ENCODE measurements at regions not wholly inside any gene's neighbourhood (a gene's known extent, or its start where the extent isn't known, plus 50 kb on each side); places are given as distances from the start of the nearest gene placed in this dataset.

DNA sequence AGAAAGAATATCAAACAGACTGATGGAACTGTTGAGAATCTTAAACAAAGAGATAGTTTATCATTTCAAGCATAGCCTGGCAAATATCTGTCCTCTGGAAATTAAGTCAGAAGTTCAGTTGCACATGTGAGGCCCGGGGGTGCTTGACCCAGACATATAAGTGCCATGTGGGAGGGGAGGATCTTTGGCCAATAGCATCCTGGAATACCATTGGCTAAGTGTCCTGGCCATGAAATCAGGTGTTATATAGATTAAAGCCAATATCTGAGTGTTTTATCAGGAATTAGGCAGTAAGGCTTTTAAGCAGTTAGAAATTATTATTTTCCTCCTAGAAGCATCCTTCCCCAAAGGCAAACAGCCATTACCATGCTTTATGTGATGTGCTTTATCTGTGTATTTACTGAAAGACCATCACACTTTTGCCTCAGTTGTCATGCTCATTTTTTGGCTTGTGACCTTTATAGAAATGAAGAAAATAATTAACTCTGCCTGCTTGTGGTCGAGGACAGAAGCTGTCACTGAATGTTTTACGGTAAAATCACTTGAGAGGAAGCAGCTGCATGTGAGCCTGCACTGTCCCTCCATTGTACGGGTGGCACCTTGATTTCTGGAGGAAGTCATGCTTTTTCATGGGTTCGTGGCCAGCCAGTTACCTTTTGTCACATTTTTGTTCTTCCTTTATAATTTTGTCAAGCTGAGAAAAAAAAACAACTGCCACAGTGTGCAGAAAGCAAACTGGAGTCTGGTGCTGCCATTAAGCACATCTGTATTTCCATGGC lies 259.9 kb upstream of the FMN2 start:
- TF ChIP-seq, protein P1, sequence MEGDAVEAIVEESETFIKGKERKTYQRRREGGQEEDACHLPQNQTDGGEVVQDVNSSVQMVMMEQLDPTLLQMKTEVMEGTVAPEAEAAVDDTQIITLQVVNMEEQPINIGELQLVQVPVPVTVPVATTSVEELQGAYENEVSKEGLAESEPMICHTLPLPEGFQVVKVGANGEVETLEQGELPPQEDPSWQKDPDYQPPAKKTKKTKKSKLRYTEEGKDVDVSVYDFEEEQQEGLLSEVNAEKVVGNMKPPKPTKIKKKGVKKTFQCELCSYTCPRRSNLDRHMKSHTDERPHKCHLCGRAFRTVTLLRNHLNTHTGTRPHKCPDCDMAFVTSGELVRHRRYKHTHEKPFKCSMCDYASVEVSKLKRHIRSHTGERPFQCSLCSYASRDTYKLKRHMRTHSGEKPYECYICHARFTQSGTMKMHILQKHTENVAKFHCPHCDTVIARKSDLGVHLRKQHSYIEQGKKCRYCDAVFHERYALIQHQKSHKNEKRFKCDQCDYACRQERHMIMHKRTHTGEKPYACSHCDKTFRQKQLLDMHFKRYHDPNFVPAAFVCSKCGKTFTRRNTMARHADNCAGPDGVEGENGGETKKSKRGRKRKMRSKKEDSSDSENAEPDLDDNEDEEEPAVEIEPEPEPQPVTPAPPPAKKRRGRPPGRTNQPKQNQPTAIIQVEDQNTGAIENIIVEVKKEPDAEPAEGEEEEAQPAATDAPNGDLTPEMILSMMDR (IDR thresholded peaks at IDR 0.05; ENCODE audit: low read depth, low read length) = no peak
- DNase-seq (ENCODE audit: extremely low read depth, low read depth) = no peak

DNA sequence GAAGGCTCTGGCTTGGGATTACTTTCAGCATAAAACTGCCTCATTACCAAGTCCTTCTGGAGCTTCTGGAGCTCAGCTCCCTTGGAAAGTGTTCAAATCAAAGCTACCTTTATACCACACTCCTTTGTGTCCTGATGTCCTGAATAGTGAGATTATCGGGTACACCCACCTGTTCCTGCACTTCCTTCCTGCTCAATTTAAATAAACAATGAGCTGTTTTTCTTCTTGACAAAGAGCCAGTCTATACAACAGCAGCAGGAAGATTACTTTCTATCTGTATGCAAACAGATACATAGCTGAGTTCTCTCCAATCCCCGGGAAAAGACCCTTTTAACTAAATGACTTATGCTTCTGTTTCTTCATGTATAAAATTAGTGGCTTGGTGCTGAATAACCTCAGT lies 258.0 kb upstream of the FMN2 start:
- TF ChIP-seq, protein P1 (IDR thresholded peaks at IDR 0.05; ENCODE audit: low read depth, low read length) = no peak
- DNase-seq (ENCODE audit: extremely low read depth, low read depth) = no peak

DNA sequence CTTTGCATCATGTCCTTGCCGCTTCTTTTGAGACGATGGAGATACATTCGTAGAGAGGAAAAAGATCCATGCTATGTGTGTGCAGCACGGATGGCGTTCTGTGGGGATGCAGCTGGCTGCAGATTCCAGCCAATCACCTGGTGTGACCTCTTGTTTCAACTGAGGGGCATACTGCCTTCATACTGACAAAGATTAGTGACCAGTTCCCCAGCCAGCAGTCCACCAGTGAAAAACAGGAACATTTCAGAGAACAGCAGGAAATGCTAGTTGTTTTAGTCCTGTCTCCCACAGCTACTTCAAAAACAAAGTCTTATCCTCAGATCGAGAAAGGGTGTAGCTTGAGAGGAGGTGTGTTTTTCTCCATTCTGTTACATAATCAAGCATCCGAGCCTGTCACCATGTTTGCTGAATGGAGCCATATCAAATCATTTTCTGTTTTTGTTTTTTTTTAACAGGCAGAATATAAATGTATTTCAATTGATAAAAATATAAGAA lies 255.7 kb upstream of the FMN2 start:
- DNase-seq (ENCODE audit: extremely low read depth, low read depth) = no peak
- TF ChIP-seq, protein P1 (IDR thresholded peaks at IDR 0.05; ENCODE audit: low read depth, low read length) = no peak

DNA sequence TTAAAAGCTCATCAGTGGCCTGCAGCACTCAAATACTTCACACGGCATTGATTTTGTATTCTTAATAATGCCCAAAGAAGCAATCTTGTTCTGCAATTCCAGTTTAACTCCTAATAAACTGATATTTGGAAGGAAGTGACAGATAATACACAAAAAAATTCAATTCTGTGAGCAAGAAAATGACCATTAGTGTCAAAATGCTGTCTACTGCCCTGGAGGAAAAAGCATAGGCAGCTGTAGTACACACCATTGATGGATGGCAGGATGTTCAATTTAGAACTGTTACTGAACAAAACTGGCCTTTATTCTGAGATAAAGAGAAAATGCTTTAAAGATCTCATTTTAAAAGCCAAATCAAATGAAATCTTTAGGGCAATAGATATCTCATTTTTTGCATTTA lies 251.3 kb upstream of the FMN2 start:
- TF ChIP-seq, protein P1 (IDR thresholded peaks at IDR 0.05; ENCODE audit: low read depth, low read length) = no peak
- DNase-seq (ENCODE audit: extremely low read depth, low read depth) = no peak

DNA sequence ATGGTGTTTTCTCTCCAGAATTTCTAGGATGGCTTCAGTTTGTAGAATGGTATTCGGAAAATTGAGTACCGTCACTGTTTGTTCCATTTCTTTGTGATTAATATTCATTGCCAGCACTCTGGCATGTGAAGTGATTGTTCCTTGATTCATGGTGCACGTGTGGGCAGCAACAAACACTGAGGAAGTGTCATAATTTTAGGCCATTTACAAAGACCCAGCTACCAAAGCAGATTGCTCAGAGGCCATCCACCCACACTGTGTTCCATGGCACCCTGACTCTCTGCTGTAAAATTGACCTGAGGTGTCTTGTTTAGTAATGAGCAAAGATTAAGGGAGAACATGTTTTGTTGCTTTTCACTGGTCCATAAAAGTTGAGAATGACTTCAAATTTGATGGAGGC lies 250.9 kb upstream of the FMN2 start:
- TF ChIP-seq, protein P1 (IDR thresholded peaks at IDR 0.05; ENCODE audit: low read depth, low read length) = no peak

DNA sequence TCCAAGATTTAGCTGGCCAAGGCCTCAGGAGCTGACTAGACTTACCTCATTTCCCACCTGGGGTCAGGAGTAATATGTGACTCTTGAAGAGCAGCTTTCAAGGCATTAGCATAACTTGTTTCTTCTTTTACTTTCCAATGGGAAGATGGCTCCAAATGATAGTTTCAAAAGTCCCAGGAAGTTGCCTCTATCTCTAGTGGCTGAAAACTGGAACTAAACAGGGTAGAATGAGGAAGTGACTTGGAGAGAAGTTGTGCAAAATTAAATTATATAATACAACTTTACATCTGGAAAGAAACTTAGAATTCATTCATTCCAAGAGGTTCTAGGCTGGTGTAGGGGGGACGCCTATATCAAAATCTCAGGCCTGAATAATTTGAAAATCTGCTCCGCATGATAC lies 250.1 kb upstream of the FMN2 start:
- TF ChIP-seq, protein P1 (IDR thresholded peaks at IDR 0.05; ENCODE audit: low read depth, low read length) = no peak
- DNase-seq (ENCODE audit: extremely low read depth, low read depth) = no peak

More for the DNA sequence above, 250.9 kb upstream of the FMN2 start:
- no peak for DNase-seq (ENCODE audit: extremely low read depth, low read depth)

DNA sequence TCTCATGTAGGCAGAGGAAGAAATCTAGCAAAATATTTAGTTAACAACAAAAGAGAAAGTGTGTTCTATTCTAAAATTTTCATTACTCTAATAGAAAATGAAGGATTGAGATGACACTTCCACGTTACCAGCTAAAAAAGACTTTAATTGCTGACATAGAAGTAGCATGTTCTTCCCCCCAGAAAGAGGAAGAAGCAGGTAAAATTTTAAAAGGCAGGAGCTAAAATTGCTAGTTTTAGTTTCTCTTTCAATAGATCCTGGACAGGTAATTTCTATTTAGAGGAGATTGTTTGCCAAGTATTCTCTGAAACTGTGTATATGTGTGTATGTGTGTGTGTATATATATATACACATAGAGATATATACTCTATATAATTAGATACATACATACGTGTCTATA lies 248.1 kb upstream of the FMN2 start:
- TF ChIP-seq, protein P1 (IDR thresholded peaks at IDR 0.05; ENCODE audit: low read depth, low read length) = no peak
- DNase-seq (ENCODE audit: extremely low read depth, low read depth) = no peak

Measured in AG09319 (cell line).